ENCODE measurements at regions not wholly inside any gene's neighbourhood (a gene's known extent, or its start where the extent isn't known, plus 50 kb on each side); places are given as distances from the start of the nearest gene placed in this dataset.

- H3K9me3 ChIP-seq = no peaks in the 10 kb centered on the region
- no peak overlapping the region for H3K27ac ChIP-seq
- H3K4me1 ChIP-seq = no peaks in the 10 kb centered on the region
- H3K36me3 ChIP-seq = no peaks in the 10 kb centered on the region
- H3K27me3 ChIP-seq = no peaks in the 10 kb centered on the region
- H3K4me3 ChIP-seq = no peak overlapping the region
- no peak for DNase-seq (ENCODE audit: extremely low spot score in 2 of 2)
- TF ChIP-seq CTCF (IDR thresholded peaks at IDR 0.05) = no peak
- TF ChIP-seq POLR2A (IDR thresholded peaks at IDR 0.05) = no peak
- TF ChIP-seq POLR2AphosphoS5 (IDR thresholded peaks at IDR 0.05; ENCODE audit: insufficient read depth in 1 of 2, low read depth in 1 of 2) = no peak
- intact Hi-C loops (cut with DNase I) = loop anchor here (5.0 kb wide), 1 partner anchor 159 kb away; no protein-coding TSS in a partner anchor
Measured at GRCh38 chr7:33773053-33773452, 132.3 kb upstream of the BMPER start.

- DNase-seq (ENCODE audit: extremely low spot score in 2 of 2) = peak in 1 of 2 donors; percentile 72
- no peaks in the 10 kb centered on the region for H3K36me3 ChIP-seq
- intact Hi-C loops (cut with DNase I) = loop anchor here (5.0 kb wide), 1 partner anchor 157 kb away; no protein-coding TSS in a partner anchor
- TF ChIP-seq CTCF (IDR thresholded peaks at IDR 0.05) = no peak
- TF ChIP-seq POLR2AphosphoS5 (IDR thresholded peaks at IDR 0.05; ENCODE audit: insufficient read depth in 1 of 2, low read depth in 1 of 2) = no peak
- H3K9me3 ChIP-seq = no peaks in the 10 kb centered on the region
- H3K4me3 ChIP-seq = no peak overlapping the region
- H3K27ac ChIP-seq = no peak overlapping the region
- no peaks in the 10 kb centered on the region for H3K4me1 ChIP-seq
- H3K27me3 ChIP-seq = no peaks in the 10 kb centered on the region
Measured at GRCh38 chr7:33774762-33775523, 130.4 kb upstream of the BMPER start.

- Histone ChIP-seq H3K27me3 (no peaks in the 10 kb centered on the region), H3K27ac (no peak overlapping the region), H3K4me1 (peaks cover under 1% of the 10 kb centered on the region), H3K36me3 (no peaks in the 10 kb centered on the region), H3K4me3 (no peak overlapping the region), H3K9me3 (no peaks in the 10 kb centered on the region)
- DNase-seq (ENCODE audit: extremely low spot score in 2 of 2) = peak in 1 of 2 donors; percentile 40
- no peak for TF ChIP-seq POLR2A (IDR thresholded peaks at IDR 0.05)
- TF ChIP-seq POLR2AphosphoS5 (IDR thresholded peaks at IDR 0.05; ENCODE audit: insufficient read depth in 1 of 2, low read depth in 1 of 2) = no peak
- TF ChIP-seq CTCF (IDR thresholded peaks at IDR 0.05) = no peak
- intact Hi-C loops (cut with DNase I) = no loop called here
Measured at GRCh38 chr7:33775790-33776189, 129.5 kb upstream of the BMPER start.

GRCh38 chr7:33776788-33777187 lies 128.6 kb upstream of the BMPER start:
- no peaks in the 10 kb centered on the region for H3K36me3 ChIP-seq
- intact Hi-C loops (cut with DNase I) = no loop called here
- no peaks in the 10 kb centered on the region for H3K9me3 ChIP-seq
- peaks cover 10% of the 10 kb centered on the region for H3K4me1 ChIP-seq
- DNase-seq (ENCODE audit: extremely low spot score in 2 of 2) = no peak
- no peak overlapping the region for H3K27ac ChIP-seq
- TF ChIP-seq POLR2A (IDR thresholded peaks at IDR 0.05) = no peak
- no peak for TF ChIP-seq CTCF (IDR thresholded peaks at IDR 0.05)
- TF ChIP-seq POLR2AphosphoS5 (IDR thresholded peaks at IDR 0.05; ENCODE audit: insufficient read depth in 1 of 2, low read depth in 1 of 2) = no peak
- no peak overlapping the region for H3K4me3 ChIP-seq
- H3K27me3 ChIP-seq = no peaks in the 10 kb centered on the region

- Histone ChIP-seq H3K9me3 (no peaks in the 10 kb centered on the region), H3K4me1 (peaks cover 16% of the 10 kb centered on the region), H3K4me3 (no peak overlapping the region), H3K36me3 (no peaks in the 10 kb centered on the region), H3K27me3 (no peaks in the 10 kb centered on the region), H3K27ac (no peak overlapping the region)
- intact Hi-C loops (cut with DNase I) = no loop called here
- TF ChIP-seq POLR2A (IDR thresholded peaks at IDR 0.05) (no peak), CTCF (IDR thresholded peaks at IDR 0.05) (no peak), POLR2AphosphoS5 (IDR thresholded peaks at IDR 0.05; ENCODE audit: insufficient read depth in 1 of 2, low read depth in 1 of 2) (no peak)
- no peak for DNase-seq (ENCODE audit: extremely low spot score in 2 of 2)
Measured at GRCh38 chr7:33778195-33778594, 127.1 kb upstream of the BMPER start.
